ENCODE measurements at regions not wholly inside any gene's neighbourhood (a gene's known extent, or its start where the extent isn't known, plus 50 kb on each side); places are given as distances from the start of the nearest gene placed in this dataset.
"Not testable (repeated sequence)": the region's sequence is repeated elsewhere in the genome, so short reads cannot be mapped to it uniquely, and the experiment has no call there.

DNA sequence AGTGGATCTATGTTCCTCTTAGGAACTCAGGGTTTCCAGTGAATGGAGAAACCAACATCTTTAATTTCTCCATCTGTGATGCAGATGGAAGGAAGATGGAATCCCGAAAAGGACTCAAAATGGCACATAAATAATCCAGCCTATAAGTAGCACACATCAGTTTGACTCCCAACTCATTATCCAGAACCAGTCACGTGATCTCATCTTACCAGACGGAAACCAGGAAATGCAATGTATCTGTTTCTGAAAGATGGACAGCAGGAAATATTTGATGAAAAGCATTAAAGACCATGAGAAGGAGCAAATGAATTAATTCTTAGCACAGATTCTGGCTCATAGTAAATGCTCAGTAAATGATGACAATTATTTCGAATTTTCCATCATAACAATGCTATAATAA is 443.1 kb upstream of the FMR1 start:
- no peak for DNase-seq

DNA sequence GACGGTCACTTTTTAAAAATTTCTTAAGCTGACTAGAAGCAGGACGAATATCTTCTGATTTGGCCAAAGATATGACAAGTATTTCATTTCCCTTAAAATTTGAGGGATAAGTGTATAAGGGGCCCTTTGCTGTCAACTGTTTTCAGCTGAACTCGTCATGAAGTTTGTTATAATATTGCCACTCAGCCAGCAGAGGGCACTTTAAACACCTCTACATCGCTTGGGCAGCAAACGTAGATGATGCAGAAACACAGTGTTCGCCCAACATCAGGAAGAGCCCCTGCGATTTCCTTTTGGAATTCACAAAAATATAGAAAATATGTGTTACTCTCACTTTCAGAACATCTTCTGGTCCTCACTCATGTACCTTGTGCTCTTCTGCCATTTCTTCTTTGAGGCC is 435.7 kb upstream of the FMR1 start:
- peak; percentile 57 for DNase-seq

- DNase-seq, result no peak
Measured at GRCh38 chrX:147478899-147479298, 432.8 kb upstream of the FMR1 start.

- DNase-seq, result no peak
Measured at GRCh38 chrX:147485207-147485606, 426.5 kb upstream of the FMR1 start.

GRCh38 chrX:147494365-147494764 is 417.4 kb upstream of the FMR1 start:
- no peak for DNase-seq

DNA sequence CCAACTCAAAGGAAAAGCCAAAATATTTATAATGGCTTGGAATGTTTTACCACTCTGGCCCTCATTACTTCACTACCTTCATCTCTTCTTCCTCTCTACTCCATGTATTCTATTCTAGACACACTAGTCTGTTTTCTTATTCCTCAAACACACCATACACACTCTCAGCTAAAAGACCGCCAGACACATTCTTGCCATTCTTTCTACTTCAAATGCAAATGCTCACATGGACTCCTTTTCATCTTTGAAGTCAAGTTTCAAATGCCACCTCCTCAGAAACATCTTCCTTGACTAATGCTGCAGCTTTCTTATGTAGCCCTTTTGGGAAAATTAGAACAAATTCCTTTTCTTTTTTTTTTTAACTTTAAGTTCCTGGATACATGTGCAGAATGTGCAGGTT is 412.9 kb upstream of the FMR1 start:
- DNase-seq, result no peak

GRCh38 chrX:147522981-147523380 is 388.7 kb upstream of the FMR1 start:
- no peak for DNase-seq

GRCh38 chrX:147533426-147533825 is 378.3 kb upstream of the FMR1 start:
- no peak for DNase-seq

- DNase-seq, result no peak
Measured at GRCh38 chrX:147537172-147537571, 374.5 kb upstream of the FMR1 start.

DNA sequence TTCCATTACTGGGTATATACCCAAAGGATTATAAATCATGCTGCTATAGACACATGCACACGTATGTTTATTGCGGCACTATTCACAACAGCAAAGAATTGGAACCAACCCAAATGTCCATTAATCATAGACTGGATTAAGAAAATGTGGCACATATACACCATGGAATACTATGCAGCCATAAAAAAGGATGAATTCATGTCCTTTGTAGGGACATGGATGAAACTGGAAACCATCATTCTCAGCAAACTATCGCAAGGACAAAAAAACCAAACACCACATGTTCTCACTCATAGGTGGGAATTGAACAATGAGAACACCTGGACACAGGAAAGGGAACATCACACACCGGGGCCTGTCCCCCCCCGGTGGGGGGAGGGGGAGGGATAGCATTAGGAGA is 363.7 kb upstream of the FMR1 start:
- not testable (repeated sequence) for DNase-seq

GRCh38 chrX:147550217-147550616 is 361.5 kb upstream of the FMR1 start:
- peak; percentile 53 for DNase-seq

DNA sequence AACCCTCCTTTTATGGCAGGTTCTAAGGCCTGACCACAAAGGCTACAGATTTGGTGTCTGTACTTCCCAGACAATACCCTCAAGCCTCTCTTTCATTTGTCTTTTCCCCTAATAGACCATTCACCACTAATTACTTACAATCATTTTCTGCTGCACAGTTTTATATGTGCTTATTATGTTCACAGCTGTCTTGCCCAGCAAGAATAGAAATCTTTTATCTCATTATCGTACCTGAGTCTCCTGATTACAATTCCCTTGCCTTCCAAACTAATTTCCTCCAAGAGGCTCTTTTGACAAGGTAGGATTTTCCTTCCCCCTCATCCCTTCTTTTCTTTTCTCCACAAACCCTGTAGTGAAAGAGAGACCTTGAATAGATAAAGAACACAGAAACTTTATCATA is 352.5 kb upstream of the FMR1 start:
- DNase-seq, result no peak

DNA sequence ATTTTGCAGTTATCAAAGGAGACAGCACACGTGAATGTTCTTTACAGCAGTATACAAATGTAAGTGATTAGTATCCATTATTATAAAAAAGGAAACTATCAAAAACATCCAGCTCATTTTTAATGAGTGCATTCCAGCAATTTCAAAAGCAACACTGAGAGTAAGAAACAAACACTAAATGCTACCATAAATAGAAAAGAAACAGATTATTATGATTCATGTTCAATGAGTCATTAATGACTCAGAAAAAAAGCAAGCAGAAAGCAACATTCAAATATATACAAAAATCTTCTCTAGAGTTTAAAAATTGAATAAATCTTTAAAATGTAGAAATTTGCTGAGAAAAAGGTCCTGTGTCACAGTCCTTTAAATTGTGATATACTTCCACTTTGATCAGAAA is 346.5 kb upstream of the FMR1 start:
- no peak for DNase-seq

DNA sequence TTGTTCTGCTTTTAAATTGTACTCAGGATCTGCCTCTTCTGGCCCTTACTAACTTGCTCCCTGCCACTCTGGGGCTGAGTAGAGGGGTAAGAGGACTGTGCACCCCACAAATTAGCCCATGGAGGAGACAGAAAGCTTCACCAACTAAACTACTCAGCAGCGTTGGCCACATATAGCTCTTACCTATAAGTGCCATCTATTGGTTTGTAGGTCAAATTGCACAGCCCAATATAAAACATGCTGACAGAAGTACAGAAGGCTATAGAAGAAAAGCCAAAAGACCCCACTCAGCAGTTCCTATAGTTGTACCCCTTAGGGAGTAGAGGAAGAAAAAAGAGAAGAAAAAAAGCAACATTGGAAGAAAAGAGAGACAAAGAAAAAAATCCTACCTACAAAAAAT is 341.2 kb upstream of the FMR1 start:
- DNase-seq, result peak; percentile 15

- DNase-seq, result no peak
Measured at GRCh38 chrX:147573266-147573665, 338.5 kb upstream of the FMR1 start.

DNA sequence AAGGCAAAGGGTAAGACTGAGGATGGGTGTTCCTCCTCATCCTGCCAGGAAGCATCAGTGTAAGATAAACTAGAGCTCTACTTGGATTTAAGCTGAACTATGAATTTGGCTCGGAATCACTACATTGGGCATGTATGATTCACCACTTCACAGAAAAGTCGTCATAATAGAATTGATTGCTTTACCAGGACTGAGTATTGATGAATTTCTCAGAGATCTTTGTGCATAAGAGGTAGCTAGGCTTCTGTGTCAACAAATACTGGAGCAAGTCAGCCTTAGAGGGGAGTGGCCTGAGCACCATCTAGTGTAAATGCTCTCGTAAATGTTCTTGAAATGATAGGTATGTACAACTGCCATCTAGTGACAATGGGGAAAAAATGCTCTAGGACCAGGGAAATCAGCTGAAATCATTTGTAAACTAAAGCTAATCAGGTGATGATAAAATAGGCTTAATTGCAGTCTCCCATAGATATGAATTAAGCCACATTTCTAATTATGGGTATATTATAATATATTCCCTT is 309.5 kb upstream of the FMR1 start:
- DNase-seq, result peak; percentile 18

- DNase-seq, result no peak
Measured at GRCh38 chrX:147626605-147627004, 285.1 kb upstream of the FMR1 start.

DNA sequence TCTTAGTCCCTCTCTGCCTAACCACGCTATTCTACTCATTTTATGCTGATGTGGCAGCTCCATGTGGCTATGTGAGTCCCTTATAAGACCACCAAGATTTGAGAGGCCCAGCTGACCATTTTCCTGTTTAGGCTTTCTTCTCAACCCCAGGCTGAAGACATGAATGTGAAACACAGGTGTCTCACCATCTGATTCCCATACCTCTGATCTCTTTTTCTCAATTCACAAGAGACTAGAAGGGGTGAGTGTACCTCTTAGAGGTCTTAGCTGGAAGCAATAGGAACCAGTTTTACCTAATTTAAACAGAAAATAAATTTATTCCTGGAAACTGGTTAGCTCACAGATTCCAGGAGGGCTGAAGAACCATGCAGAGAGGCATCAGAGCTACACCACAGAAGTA is 276.5 kb upstream of the FMR1 start:
- no peak for DNase-seq

- no peak for DNase-seq
Measured at GRCh38 chrX:147637190-147637589, 274.5 kb upstream of the FMR1 start.

DNA sequence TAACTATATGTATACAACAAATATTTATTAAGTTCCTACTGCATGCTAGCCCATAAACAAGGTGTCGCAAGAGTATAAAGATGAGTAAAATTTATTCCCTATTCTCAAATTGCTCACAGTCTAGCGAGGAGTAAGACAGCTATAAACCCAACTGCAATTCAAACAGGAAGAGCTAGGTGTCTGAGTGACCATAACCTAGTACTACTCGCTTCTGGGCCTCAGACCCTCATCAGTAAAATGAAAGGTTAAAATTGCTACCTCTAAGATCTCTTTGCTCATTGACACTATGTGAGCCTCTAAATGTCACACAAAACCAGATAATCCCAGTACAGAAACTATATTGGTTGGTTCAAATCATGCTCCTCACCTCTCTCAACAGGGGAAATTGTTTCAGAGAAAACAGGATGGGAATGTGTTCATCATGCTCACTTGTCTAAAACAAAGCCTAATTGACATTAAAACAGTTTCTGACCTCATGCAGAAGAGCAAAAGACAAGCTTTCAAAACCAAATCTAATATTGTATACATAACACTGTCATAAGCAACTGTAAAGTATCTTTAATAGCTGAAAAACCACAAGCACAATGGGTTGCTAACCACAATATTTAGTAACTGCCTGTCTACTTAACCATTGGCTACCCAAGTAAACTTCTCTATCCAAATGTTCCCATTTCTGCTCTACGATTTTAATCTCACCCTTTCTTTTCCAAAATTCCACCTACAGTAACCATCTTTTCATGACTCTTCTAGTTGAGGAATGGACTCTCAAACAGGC is 264.6 kb upstream of the FMR1 start:
- DNase-seq, result peak; percentile 56

DNA sequence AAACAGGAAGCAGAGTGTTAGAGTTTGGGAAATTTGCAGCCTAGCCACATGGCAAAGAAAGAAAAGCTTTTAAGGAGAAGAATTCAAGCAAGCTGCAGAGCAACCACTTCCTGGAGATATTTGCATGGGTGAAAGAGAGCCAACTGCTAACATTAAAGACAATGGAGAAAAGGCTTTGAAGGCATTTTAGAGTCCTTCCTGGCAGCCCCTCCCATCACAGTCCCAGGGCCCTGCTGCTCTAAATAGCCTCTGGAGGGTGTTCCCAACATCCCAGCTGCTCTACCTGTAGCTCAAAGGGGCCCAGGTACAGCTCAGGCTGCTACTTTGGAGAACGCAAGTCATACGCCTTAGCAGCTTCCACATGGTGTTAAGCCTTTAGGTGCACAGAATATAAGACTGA is 235.9 kb upstream of the FMR1 start:
- DNase-seq, result no peak

DNA sequence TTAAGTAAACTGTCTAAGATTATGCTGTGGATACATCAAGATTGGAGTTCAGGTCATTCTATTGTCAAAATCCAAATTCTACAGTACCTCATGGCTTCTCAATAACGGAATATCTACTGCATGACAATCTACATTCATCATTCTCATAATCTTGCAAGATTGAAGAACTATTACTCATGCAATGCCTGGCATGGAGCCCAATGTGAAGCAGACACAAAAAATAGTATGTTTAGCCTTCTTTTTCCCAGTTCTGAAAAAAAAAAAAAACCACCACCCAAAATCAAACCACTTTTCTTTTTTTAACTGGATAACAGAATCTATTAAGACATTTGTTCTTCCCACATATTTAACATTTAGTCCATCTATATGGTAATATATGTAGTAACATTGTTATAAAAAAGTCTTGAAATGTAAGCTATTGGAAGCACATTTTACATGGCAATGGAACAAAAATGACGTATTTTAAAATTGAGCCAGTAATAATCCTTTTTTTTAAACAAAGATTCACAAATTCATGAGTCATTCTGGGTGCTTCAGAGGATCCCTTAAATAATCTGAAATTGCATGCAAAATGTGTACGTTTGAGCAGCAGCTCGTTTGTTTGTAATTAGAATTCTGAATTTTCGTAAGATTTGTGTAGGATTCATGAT is 232.2 kb upstream of the FMR1 start:
- DNase-seq, result peak; percentile 42

- DNase-seq, result peak; percentile 78
Measured at GRCh38 chrX:147680251-147680650, 231.5 kb upstream of the FMR1 start.

GRCh38 chrX:147693511-147693910 is 218.2 kb upstream of the FMR1 start:
- no peak for DNase-seq

GRCh38 chrX:147699061-147699460 is 212.7 kb upstream of the FMR1 start:
- no peak for DNase-seq
